Liver (tissue), 3 donors: ENCODE measurements at regions not wholly inside any gene's neighbourhood (a gene's known extent, or its start where the extent isn't known, plus 50 kb on each side); places are given as distances from the start of the nearest gene placed in this dataset.
"Not testable (repeated sequence)": the region's sequence is repeated elsewhere in the genome, so short reads cannot be mapped to it uniquely, and the experiment has no call there.

Experiments used
- EGR1 ChIP-seq, 2 donors: IDR thresholded peaks; 2 replicates each; pipeline ENCODE4 v1.6.1; 2016 to 2018; ENCODE audit warnings: antibody characterized with exemption in 2 of 2, low read depth in 2 of 2
- RAD21 ChIP-seq, 2 donors: IDR thresholded peaks; 2 replicates each; pipeline ENCODE4 v1.6.1; 2016; ENCODE audit warnings: antibody characterized with exemption in 2 of 2, mild to moderate bottlenecking in 2 of 2
- TAF1 ChIP-seq: conservative IDR thresholded peaks from 2 replicates; pipeline ENCODE4 v1.6.1; 2016; ENCODE audit warnings: antibody characterized with exemption, mild to moderate bottlenecking
- TF ChIP-seq, protein P1 (sequence below): fragments of 150-350 bp; IDR thresholded peaks from 2 replicates; pipeline ENCODE4 v1.5.1; 2017; ENCODE audit warnings: improper control_type of control experiment, low read depth, low read length; ENCODE audit not compliant: missing input control
- TF ChIP-seq, protein P2 (sequence below): IDR thresholded peaks from 2 replicates; pipeline ENCODE4 v1.6.1; 2016; ENCODE audit warnings: antibody characterized with exemption
- TF ChIP-seq, protein P3 (sequence below): IDR thresholded peaks from 2 replicates; pipeline ENCODE4 v1.6.1; 2016; ENCODE audit warnings: antibody characterized with exemption, mild to moderate bottlenecking
- TF ChIP-seq, protein P4 (sequence below): IDR thresholded peaks from 2 replicates; pipeline ENCODE4 v1.6.1; 2016; ENCODE audit warnings: antibody characterized with exemption
- donor health status: healthy.
- donor health status: healthy.

DNA sequence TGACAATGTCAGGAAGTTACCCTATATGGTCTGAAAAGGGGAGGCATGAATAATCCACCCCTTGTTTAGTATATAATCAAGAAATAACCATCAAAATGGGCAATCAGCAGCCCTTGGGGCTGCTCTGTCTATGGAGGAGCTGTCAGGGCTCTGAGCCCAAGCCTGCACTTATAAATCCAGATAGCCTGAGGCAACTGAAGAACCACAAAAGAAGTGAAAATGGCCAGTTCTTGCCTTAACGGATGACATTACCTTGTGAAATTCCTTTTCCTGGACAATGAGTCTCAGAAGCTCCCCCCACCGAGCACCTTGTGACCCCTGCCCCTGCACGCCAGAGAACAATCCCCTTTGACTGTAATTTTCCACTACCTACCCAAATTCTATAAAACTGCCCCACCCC lies 142.1 kb upstream of the KCNK1 start:
- TF ChIP-seq, protein P1, sequence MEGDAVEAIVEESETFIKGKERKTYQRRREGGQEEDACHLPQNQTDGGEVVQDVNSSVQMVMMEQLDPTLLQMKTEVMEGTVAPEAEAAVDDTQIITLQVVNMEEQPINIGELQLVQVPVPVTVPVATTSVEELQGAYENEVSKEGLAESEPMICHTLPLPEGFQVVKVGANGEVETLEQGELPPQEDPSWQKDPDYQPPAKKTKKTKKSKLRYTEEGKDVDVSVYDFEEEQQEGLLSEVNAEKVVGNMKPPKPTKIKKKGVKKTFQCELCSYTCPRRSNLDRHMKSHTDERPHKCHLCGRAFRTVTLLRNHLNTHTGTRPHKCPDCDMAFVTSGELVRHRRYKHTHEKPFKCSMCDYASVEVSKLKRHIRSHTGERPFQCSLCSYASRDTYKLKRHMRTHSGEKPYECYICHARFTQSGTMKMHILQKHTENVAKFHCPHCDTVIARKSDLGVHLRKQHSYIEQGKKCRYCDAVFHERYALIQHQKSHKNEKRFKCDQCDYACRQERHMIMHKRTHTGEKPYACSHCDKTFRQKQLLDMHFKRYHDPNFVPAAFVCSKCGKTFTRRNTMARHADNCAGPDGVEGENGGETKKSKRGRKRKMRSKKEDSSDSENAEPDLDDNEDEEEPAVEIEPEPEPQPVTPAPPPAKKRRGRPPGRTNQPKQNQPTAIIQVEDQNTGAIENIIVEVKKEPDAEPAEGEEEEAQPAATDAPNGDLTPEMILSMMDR = not testable (repeated sequence)
- TF ChIP-seq RAD21 (IDR thresholded peaks at IDR 0.05); EGR1 (IDR thresholded peaks at IDR 0.05; ENCODE audit: low read depth in 2 of 2); TAF1: not testable (repeated sequence)
- TF ChIP-seq, protein P2, sequence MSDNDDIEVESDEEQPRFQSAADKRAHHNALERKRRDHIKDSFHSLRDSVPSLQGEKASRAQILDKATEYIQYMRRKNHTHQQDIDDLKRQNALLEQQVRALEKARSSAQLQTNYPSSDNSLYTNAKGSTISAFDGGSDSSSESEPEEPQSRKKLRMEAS = not testable (repeated sequence)
- TF ChIP-seq, protein P3, sequence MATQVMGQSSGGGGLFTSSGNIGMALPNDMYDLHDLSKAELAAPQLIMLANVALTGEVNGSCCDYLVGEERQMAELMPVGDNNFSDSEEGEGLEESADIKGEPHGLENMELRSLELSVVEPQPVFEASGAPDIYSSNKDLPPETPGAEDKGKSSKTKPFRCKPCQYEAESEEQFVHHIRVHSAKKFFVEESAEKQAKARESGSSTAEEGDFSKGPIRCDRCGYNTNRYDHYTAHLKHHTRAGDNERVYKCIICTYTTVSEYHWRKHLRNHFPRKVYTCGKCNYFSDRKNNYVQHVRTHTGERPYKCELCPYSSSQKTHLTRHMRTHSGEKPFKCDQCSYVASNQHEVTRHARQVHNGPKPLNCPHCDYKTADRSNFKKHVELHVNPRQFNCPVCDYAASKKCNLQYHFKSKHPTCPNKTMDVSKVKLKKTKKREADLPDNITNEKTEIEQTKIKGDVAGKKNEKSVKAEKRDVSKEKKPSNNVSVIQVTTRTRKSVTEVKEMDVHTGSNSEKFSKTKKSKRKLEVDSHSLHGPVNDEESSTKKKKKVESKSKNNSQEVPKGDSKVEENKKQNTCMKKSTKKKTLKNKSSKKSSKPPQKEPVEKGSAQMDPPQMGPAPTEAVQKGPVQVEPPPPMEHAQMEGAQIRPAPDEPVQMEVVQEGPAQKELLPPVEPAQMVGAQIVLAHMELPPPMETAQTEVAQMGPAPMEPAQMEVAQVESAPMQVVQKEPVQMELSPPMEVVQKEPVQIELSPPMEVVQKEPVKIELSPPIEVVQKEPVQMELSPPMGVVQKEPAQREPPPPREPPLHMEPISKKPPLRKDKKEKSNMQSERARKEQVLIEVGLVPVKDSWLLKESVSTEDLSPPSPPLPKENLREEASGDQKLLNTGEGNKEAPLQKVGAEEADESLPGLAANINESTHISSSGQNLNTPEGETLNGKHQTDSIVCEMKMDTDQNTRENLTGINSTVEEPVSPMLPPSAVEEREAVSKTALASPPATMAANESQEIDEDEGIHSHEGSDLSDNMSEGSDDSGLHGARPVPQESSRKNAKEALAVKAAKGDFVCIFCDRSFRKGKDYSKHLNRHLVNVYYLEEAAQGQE = not testable (repeated sequence)
- TF ChIP-seq, protein P4, sequence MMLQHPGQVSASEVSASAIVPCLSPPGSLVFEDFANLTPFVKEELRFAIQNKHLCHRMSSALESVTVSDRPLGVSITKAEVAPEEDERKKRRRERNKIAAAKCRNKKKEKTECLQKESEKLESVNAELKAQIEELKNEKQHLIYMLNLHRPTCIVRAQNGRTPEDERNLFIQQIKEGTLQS = not testable (repeated sequence)
